GM12875 (cell line): ENCODE measurements at regions not wholly inside any gene's neighbourhood (a gene's known extent, or its start where the extent isn't known, plus 50 kb on each side); places are given as distances from the start of the nearest gene placed in this dataset.

ENCODE experiments used
- H3K4me3 ChIP-seq: one replicate; pipeline ENCODE4 v1.5.1; 2011; ENCODE audit warnings: low read depth, low read length, control low read depth
- TF ChIP-seq, protein P1 (sequence below): IDR thresholded peaks from 2 replicates; pipeline ENCODE4 v1.5.1; 2011; ENCODE audit warnings: low read depth, mild to moderate bottlenecking, control low read depth, inconsistent platforms, low read length, moderate library complexity, borderline replicate concordance; ENCODE audit not compliant: insufficient read depth

DNA sequence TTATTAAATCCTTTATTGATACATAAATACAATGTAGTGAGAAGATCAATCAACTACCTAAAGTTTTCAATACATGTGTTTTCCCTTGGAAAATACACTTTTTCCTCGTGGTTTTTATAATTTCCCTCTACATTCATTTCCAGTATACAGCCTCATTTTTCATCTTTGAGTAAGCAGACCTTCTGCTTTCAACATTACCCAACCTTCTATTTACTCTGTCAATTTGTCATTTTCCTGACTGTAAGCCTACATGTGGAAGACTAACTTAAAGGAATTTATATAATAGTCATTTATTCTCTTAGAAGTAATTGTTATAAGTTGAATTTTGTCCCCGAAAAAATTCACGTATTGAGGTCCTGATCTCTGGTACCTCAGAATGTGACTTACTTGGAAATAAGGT, 594.0 kb downstream of the NUP35 start:
- TF ChIP-seq, protein P1, sequence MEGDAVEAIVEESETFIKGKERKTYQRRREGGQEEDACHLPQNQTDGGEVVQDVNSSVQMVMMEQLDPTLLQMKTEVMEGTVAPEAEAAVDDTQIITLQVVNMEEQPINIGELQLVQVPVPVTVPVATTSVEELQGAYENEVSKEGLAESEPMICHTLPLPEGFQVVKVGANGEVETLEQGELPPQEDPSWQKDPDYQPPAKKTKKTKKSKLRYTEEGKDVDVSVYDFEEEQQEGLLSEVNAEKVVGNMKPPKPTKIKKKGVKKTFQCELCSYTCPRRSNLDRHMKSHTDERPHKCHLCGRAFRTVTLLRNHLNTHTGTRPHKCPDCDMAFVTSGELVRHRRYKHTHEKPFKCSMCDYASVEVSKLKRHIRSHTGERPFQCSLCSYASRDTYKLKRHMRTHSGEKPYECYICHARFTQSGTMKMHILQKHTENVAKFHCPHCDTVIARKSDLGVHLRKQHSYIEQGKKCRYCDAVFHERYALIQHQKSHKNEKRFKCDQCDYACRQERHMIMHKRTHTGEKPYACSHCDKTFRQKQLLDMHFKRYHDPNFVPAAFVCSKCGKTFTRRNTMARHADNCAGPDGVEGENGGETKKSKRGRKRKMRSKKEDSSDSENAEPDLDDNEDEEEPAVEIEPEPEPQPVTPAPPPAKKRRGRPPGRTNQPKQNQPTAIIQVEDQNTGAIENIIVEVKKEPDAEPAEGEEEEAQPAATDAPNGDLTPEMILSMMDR: no peak

DNA sequence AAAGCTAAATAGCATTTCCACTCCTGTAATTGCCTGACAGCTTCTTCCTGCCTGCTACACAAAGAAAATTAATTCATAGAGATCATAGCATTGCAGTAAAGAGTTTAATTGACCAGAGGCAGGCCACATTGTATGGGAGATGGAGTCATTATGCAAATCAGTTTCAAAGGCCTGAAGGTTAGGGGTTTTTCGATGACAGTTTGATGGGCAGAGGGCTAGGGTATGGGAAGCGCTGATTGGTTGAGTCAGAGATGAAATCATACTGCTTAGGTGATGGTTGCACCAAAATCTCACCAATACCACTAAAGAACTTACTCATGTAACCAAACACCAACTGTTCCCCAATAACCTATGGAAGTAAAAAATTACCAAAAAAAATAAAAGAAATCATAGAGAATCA, 599.0 kb downstream of the NUP35 start:
- no peak overlapping the region for H3K4me3 ChIP-seq
- TF ChIP-seq, protein P1: no peak

More for the DNA sequence above, 594.0 kb downstream of the NUP35 start:
- H3K4me3 ChIP-seq: no peak overlapping the region

DNA sequence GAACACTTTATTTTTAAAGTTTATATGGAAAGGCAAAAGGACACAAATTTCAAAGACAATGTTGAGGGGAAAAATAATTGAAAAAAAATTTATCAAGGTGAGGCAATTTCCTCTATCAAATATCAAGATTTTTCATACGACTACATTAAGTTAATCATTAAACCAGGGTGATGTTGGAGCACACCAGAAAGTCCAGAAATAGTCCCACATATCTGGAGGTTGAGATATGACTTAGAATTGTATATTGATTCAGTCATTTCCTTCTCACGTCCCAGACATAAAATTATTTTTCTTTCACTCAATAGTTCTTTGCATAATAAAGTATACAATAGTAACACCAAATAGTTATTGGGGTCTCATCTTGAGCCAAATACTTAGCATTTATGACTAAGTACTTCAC, 605.1 kb downstream of the NUP35 start:
- TF ChIP-seq, protein P1: no peak
- no peak overlapping the region for H3K4me3 ChIP-seq

DNA sequence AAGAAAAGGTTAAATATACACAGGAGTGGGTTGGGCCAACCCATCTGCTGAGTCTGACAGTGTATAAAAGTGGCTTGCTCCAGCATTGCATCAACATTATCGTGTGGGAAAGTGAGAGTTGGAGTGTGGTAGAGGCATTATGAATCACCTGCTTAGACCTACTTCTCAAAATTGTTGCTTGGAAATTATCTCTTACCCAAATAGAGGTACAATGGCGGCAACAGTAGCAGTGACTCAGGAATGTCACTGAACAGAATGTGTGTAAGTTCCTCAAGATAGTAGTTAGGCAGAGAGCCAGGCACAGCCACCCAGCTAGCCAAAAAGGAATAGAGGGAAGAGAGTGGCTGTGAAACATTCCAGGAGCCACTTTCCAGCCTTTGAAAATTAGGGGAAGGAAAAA, 616.0 kb downstream of the NUP35 start:
- no peak overlapping the region for H3K4me3 ChIP-seq
- TF ChIP-seq, protein P1: no peak

DNA sequence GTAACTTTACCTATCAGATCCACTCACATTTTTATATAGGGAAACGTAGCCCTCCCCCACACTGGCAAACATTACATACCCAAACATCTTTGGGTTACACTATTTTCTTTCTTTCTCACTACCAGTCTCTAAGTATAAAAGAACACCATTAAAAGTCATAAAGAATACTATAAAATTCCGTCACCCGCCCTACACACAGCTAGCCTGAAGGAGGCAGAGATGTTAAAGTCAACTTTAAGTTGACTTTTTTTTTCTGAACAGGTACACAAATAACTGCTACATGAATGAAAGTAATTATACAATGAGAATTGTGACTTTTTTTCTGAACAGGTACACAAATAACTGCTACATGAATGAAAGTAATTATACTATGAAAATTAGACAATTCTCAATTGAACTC, 628.3 kb downstream of the NUP35 start:
- no peak overlapping the region for H3K4me3 ChIP-seq
- TF ChIP-seq, protein P1: no peak

DNA sequence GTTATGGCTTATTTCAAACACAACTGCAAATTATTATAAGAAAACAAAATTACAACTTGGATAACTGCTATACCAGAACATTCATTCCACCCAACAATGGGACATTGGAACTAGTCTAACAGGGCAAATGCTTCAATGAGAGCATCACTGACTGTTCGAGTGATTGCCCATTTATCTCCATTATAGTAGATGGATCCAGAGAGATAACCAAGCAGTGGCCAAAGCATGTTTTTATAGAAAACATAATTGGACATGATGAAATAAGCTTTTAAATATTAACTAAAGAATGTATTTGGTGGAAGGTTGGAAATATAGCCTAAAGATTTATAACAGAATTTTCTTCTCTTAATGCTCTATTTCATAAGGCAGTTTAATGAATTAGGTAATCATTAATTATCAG, 634.8 kb downstream of the NUP35 start:
- no peak overlapping the region for H3K4me3 ChIP-seq
- TF ChIP-seq, protein P1: no peak

DNA sequence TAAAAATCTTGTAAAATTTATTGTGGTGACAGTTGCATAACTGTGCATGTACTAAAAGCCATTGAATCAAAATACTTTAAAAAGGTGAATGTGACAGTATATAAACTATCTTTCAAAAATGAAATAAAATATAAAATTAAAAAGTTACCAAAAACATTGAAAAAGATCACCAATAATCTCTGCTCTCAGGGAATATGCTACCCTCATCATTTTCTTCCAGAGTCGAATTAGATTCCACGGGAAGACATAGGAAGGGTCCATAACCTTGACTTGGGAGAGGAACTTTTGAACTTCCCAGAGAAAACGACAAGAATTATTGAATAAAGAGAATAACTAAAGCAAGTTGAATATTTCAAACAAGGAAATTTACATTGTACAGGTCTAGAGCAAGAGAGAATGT, 649.5 kb downstream of the NUP35 start:
- TF ChIP-seq, protein P1: no peak
- H3K4me3 ChIP-seq: no peak overlapping the region
